ENCODE measurements at regions not wholly inside any gene's neighbourhood (a gene's known extent, or its start where the extent isn't known, plus 50 kb on each side); places are given as distances from the start of the nearest gene placed in this dataset.

DNA sequence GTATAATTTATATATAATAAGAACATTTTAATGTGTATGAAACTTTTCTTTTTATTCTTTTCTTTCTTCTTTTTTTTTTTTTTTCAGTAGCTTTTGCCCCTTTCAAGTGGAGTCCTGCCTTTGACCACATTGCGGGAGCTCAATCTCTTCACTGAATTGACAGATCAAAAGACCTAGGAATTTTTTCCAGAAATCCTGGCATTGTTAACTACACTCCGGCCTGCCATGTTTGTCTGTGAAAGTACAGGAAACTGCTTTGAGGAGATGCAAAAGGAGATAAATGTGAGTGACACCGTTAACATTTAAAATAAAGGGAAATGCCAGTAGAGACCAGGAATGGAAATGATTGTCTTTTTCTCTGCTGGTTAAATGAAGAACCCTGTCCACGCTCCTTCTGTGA lies 159.3 kb upstream of the VCX3A start:
- DNase-seq (ENCODE audit: low spot score) = no peak

DNA sequence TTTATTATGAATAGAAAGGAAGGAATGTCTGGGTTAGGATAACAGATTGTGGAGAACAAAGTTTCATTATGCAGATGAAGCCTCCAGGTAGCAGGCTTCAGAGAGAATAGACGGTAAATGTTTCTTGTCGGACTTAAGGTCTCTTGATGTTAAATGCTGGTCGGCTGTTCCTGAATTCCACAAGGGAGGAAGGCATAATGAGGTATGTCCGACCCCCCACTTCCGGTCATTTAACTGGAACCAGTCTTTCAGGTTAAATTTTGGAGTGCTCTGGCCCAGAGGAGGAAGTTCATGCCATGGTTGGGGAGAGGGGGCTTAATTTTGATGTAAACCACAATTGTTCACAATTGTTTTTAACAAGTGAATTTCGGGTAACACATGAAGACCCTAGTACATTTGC lies 158.1 kb upstream of the VCX3A start:
- DNase-seq (ENCODE audit: low spot score) = no peak

DNA sequence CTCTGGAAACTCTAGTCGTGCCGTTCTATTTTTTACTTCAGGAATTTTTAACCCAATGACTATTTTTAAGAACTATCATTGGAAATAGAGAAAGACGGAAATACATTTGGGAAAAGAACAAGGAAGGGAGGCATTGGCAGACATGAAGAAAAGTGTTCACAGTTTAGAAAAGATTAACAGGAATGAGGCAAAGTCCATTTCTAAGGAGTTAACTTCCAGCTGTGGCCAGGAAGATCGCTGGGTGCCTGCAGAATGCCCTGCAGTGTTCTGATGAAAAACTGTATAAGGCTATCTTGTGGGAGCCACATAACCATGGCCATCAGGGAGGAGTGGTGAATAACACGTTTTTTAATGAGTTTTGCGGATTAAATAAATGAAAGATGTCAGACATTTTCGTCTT lies 150.6 kb upstream of the VCX3A start:
- DNase-seq (ENCODE audit: low spot score) = no peak

DNA sequence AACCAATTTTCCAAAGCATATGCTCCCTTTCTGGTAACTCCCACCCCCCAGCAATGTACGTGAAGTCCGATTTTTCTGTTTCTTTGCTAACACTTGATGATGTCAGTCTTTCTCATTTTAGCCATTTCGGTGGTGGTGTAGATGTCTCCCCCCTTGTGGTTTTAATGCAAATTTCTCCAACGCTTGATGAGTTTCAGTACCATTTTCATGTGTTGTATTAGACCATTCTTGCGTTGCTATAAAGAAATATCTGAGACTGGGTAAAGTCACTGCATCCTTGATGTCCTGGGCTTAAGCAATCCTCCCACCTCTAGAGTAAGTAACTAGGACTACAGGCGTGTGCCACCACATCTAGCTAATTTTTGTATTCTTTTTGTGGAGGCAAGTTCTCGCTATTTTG lies 148.4 kb upstream of the VCX3A start:
- no peak for DNase-seq (ENCODE audit: low spot score)

DNA sequence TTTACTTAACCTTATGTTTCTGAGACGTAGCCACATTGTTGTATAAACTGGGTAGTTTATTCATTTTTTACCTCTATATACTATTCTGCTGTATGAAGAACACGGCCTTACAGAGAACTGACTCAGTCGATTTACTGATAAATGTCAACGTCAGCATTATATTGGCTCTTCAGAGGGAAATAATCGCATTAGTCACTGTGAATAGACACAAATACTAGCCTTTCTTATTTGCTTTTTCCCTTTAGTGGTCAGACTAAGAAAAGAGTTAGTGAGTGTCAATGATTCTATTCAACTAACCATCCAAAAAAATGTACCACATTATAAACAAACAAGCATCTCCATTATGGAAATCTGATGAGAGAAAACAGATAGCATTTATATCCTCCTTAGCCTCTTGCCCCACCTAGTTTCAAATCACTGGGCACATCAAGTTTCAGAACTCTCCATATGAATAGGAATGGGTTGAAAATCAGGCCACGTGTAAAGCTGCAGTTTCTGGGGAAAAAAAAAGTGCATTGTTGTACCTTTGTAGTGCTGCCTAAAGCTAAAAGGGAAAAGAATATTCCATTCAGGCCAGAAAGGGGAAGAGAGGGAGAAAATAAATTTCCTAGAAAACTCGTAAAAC lies 146.7 kb upstream of the VCX3A start:
- no peak for DNase-seq (ENCODE audit: low spot score)

DNA sequence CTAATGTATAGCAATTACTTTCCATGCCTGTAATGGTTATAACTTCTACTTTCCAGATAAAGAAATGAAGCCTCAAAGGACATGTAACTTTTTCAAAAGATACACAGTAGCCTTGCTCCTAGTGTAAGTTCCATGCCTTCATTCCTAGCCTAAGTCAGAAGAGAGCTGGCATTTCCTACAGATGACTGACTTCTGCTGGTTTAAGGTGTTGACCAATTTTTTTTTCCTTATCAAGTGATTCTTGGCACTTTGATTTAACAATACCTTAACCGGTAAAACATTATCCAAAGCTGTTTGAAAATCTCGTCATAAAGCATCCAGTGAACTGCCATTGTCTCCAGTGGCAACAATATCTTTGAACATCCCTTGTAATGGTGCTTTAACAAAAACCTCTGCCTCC lies 145.1 kb upstream of the VCX3A start:
- no peak for DNase-seq (ENCODE audit: low spot score)

DNA sequence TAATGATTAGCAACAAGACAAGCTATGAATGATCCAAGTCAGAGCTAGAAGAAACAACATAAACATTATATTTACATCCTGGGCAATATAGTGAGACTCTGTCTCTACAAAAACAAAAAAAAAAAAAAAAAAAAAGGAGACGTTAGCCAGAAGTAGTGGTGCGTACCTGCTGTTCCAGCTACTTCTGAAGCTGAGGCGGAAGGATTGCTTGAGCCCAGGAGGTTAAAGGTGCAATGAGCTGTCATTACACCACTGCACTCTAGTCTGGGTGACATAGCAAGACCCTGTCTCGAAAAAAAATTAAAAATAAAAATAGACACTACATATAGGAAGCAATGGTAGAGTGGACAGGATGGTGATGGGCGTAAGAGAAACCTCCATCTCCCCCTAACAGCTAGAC lies 144.6 kb upstream of the VCX3A start:
- DNase-seq (ENCODE audit: low spot score) = no peak

DNA sequence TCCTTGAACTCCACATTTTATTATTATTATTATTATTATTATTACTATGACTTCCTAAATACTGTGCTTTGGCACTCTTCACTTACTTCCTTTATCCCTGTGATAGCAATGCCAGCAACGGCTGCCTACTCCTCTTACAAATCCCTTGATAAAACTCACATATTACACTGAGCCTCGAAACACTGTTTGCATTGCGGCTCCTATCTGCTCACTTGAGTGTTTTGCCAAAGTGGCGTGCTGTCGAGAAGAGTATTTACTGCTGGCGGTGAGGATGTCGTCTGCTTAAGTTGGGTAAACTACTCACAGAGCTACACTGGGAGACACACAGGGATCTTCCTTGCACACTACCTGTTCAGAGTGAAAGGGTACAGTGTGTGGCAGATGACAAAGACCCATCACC lies 143.4 kb upstream of the VCX3A start:
- no peak for DNase-seq (ENCODE audit: low spot score)

DNA sequence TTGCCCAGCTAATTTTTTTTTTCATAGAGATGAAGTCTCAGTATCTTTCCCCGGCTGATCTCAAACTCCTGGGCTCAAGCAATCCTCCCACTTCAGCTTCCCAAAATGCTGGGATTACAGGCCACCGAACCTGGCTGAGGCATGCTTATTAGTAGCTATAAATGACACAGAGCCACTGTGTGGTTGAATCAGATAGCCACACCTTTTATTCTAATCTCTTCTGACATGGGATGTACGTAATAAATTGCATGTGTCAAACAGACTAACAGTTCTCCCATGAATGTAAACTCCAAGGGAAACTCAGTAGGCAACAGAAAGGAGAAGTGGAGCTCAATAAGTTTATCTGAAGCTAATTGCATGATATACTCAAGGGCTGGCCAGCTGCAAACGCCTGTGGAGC lies 139.8 kb upstream of the VCX3A start:
- no peak for DNase-seq (ENCODE audit: low spot score)

DNA sequence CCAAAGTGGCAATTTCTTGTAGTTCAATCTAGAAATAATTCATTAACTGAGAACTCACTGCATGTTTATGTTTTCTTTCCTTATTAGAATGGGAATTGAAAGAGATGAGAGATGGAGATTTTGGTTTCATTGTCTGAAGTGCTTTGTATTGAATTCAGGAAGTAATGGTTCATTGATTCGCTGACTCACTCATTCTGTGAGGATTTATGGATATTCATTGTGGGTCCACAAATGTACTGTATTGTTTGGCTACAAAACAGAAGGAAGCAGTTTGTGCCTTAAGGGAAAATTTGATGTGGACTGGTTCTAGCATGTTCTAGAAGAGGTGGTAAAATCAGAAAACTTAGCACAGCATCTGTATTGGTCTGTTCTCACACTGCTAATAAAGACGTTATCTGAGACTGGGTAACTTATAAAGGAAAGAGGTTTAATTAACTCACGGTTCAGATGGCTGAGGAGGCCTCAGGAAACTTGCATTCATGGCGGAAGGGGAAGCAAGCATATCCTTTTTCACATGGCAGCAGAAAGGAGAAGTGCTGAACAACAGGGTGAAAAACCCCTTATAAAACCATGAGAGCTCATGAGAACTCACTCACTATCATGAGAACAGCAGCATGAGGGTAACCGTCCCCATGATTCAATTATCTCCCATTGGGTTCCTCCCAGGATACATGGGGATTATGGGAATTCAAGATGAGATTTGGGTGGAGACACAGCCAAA lies 132.3 kb upstream of the VCX3A start:
- no peak for DNase-seq (ENCODE audit: low spot score)

DNA sequence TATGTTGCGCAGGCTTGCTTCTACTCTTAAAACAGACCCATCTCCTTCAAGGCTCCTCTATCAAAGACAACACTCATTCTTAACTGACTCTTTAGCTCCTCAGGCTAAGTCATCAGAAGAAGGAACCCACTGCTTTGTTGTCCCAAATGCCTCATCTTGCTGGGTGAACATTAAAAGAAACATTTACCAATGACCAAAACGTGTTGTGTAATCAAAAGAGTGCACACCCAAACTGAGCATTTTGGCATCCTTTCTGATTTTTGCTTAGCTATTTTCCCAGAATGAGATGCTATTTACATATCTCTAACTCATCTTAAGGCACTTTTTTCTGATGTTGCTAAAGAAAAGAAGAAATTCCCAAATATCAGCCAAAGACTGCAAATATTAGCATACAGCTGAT lies 131.7 kb upstream of the VCX3A start:
- no peak for DNase-seq (ENCODE audit: low spot score)

DNA sequence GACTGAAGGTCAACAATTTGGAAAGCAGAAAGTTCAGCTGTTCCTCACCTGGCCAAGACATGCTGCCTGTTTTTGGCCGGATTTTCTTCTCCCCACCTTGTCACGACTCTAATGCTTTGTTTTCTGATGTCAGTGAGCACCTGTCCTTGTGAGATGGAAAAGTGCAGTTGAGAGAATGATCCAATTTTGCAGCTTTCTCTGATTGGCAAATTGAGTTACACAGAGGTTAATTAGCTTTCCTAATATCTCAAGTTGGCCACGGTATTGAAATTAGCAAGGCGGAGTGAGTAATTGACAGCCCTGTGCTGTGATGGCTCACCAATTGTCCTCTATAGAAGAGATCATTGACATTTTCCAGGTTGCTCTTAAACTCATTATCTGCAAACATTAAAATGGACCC lies 126.8 kb upstream of the VCX3A start:
- no peak for DNase-seq (ENCODE audit: low spot score)

DNA sequence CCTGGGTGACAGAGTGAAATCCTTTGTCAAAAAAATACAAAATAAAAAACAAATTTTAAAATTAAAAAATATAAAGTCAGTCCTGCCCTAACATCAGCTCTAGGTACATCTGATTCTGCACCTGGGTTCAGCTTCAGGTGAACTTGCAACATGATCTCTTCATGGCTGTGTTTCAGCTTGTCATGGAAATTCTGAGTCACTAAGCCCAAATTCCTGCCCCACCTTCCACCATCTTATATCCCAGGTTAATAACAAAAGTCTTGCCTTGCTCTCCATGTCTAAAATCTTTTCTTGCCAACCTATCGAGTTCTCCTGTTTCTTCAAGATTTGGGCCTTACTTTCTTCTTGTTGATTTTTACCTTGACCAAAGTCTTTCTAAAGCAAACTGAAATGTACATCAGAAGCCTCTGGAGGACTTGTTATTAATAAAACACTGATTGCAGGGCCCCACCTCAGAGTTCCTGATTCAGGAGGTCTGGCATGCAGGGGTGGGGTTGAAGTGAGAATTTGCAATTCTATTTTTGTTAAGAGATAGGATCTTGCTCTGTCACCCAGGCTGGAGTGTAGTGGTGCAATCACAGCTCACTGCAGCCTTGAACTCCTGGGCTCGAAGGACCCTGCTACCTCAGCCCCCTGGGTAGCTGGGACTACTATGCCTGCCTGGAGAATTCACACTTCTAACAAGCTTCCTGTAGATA lies 125.8 kb upstream of the VCX3A start:
- DNase-seq (ENCODE audit: low spot score) = no peak

DNA sequence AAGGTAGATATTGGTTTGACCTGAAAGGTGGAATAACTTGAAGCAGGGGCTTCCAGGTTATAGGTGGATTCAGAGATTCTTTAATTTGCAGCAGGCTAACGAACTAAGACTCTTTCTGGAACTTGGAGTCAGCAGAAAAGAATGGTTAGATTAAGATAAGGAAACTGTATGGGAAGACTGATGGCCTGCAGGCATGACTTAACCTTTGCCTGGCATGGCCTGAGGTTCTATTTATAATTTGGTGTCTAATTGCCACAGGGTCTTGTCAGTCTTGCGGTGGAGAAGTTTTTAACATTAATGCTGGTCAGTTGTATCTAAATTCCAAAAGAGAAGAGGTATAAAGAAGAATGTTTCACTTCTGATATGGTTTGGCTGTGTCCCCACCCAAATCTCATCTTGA lies 110.3 kb upstream of the VCX3A start:
- no peak for DNase-seq (ENCODE audit: low spot score)

DNA sequence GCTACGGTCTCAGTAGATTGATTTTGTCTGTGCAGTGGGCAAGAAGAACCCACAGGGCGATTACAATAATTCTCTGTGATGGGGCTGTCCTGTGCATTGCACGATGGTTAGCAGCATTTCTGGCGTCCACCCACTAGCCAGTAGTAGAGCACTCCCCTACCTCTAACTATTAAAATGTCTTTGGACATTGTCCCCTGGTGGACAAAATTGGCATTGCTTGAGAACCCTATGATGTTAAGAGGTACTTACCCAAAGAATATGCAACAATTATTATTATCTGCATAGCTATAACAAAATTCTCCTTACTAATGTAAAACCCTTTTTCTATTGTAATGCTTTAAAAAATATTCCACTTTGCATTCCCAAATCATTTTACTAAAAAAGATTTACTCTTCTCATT lies 109.5 kb upstream of the VCX3A start:
- DNase-seq (ENCODE audit: low spot score) = no peak

DNA sequence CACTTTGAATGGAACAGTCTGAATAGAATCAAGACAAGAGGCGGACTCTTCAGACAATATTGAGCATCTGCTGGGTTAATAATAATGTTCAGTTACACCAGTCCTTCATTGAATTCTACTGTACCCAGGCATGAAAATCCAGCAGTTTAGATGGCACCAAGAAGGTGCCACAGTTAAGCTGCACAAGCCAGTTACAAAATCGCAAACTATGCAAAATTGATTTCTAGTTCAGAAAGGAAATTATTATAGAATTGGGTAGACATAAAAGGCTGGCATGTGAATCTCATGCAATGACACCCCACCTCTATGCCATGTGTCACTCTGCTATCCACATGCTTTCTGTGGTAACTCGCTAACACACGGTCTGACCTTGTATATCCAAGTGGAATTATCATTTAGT lies 105.8 kb upstream of the VCX3A start:
- no peak for DNase-seq (ENCODE audit: low spot score)

DNA sequence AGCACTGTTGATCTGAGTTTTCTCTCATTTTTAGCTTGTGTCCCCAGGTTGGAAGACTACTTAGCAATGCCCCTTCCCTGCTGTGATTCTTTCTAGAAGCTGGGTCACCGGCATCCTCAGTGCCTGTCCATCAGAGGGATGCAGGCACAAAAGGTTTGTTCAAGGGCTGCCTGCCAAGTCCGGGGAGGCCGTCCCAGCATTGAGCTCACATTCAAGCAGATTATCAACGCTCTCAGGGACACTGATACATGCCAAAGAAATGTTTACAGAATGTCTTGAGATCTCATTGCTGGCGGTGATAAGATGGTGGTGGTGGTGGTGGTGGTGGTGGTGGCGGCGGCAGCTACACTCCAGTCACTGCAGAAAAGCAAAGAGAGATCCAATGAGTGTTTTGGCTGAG lies 79.6 kb upstream of the VCX3A start:
- DNase-seq (ENCODE audit: low spot score) = no peak

DNA sequence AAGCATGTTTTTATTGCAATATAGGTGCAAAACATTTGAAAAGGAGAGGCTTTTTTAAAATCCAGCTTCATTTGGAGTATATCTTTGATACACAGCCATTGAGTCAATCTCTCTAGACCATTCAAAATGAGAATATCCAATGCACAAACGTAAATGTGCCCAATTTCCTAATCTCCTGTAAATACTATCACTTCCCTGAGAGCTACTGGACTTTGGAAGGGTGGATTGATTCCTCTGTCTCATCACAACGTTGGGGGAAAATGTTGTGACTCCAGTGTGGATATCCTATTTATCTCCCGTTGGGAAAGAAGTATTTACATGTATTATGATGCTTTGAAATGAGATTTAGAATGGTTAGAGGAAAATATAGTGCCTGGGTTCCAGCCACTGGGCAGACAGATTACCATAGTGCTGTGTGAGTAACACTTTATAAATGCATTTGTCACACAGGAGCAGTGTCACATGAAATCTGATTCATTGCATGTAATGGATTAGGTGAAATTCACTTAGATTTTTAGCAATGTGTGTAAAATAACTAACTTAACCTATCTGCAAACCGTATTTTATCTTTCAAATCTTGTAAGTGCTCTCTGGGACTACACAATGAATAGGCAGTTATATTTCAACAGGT lies 64.4 kb upstream of the VCX3A start:
- DNase-seq (ENCODE audit: low spot score) = no peak
